ENCODE measurements at regions not wholly inside any gene's neighbourhood (a gene's known extent, or its start where the extent isn't known, plus 50 kb on each side); places are given as distances from the start of the nearest gene placed in this dataset.
"Not testable (repeated sequence)": the region's sequence is repeated elsewhere in the genome, so short reads cannot be mapped to it uniquely, and the experiment has no call there.

- no peak for DNase-seq
Measured at GRCh38 chr6:140548366-140548765, 1173.9 kb upstream of the CITED2 start.

DNA sequence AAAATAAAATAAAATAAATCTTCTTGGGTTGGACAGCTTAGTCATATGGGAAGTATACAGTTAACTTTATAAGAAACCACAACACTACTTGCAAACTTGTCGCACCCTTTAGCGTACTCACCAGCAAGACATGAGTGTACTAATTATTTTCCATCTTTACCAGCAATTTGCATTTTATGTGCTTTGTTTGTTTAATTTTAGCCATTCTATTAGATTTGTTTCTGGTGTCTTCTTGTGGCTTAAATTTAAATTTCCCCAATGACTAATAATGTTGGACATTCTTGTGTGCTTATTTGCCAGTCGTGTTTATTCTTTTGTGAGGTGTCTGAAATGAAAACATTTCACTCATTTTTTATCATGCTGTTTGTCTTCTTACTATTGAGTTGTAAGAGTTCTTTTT lies 1172.2 kb upstream of the CITED2 start:
- DNase-seq, result peak; percentile 27

DNA sequence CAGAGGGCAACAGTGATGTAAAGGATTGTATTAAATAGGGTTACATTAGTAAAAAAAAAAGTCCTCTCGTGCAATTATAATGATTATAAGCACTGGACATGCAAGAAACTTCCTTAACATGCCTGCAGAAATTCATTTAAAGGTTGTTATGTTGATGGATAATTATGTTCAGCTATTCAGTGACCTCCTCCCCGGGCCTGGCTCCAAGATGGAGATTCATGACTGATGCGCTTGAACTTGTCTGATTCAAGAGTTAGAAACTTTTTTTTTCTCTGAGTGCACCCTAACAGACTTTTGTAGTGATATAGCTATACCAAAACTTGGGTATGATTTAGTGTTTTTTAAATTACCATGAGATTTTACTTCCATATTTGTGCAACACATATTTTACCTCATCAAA lies 1170.0 kb upstream of the CITED2 start:
- DNase-seq, result no peak

- DNase-seq, result no peak
Measured at GRCh38 chr6:140542863-140543262, 1168.4 kb upstream of the CITED2 start.

DNA sequence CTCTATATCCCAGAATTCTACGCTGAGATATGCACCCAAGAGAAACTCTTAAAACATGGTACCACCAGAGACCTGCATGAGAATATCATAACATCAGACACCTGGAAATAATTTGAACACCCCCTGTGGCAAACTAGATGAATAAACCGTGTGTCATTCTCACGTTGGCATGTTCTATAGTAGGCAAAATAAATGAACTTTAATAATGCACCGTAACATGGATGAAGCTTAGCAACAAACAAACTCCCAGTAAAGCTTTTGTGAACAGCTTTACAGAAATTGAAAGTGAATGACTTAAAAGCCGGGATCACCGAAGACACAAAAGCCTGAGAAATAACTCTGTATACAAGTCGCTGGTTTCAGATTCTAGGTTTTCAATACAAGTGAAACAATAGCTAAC lies 1166.8 kb upstream of the CITED2 start:
- DNase-seq, result no peak

DNA sequence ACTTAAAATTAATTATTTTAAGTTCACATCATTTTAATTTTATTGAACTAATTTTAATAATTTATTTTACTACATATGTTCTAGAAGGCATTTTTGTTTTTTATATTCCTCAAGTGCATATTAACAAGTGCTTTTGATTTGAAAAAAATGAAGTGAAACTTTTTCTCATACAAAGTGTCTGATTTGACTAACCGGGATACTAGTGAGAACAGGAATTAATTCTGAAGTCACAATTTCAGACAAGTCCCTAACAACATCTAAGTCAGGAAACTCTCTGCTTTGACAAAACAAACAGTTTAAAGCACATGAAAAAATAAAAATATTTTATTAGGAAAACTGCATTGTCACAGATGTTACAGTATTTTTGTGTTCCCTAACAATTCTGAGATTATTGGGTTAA lies 1166.3 kb upstream of the CITED2 start:
- no peak for DNase-seq

DNA sequence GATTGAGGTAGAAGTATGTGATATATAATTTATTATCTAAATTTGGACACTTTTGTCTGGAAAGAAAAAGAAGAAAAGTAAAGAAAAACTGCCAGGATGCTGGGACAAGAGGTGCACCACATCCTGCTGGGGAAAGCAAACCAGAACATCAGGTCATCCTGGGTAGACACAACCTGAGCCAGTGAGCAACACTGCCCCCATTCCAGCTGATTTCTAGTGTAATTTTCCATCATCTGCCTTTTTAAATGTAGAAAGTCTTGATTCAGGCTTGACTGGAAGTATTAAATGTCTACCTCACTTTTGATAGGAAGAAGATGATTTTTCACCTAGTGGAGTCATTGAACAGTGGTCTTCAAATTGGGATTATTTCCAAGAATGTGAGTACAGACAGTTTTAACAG lies 1164.5 kb upstream of the CITED2 start:
- no peak for DNase-seq

- peak; percentile 98 for DNase-seq
Measured at GRCh38 chr6:140537834-140538705, 1163.6 kb upstream of the CITED2 start.

DNA sequence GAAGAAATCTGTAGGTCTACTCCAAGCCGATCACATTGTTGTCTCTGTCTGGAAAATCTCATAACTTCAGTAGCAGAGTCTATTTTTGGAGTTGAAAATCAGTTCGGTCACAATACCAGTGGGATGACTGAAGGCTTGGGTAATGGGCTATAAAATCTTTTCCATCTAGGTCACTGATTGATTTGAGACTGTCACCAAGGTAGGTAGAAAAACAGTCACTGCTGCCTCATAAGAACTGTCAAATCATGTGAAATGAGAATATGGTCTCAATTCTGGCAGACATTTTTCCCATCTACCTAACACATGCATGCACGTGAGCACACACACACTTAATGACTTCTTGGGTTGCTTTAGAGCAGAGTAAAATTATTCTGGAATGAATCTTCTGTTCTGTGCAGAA lies 1162.8 kb upstream of the CITED2 start:
- peak; percentile 88 for DNase-seq

- no peak for DNase-seq
Measured at GRCh38 chr6:140535511-140535910, 1161.1 kb upstream of the CITED2 start.

GRCh38 chr6:140533526-140533925 lies 1159.1 kb upstream of the CITED2 start:
- no peak for DNase-seq

DNA sequence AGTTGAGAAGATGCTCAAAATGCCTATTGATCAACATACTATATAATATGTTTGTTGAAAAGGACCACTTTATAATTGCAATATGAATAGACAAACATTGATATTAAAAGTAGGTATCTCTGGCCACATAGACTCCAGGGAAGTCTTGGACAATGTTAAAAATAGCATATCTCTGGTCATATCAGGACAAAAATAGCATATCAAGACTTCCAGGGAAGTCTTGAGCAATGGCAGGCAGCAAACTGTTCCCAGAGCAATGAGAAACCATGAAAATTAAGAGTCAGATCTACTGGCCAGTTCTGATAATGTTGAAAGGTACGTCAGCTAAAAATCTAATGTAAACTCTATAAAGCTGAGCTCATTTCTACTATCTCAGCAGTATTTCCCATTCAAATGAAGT lies 1130.3 kb upstream of the CITED2 start:
- DNase-seq, result no peak

DNA sequence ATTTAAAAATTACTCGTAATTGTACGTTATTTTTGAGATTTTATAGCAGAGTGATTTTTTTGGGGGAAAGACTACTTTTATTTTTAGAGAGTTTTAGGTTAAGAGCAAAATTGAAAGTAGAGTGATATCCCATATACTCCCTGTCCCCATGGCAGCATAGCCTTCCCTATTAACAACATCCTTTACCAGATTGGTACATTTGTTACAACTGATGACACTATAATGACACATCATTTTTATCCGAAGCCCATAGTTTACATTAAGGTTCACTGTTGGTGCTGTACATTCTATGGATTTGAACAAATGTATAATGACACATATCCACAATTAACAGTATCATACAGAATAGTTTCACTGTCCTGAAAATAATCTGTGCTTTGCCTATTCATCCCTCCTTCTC lies 1126.4 kb upstream of the CITED2 start:
- DNase-seq, result no peak

- no peak for DNase-seq
Measured at GRCh38 chr6:140499607-140500006, 1125.2 kb upstream of the CITED2 start.

- no peak for DNase-seq
Measured at GRCh38 chr6:140494321-140495108, 1120.1 kb upstream of the CITED2 start.

DNA sequence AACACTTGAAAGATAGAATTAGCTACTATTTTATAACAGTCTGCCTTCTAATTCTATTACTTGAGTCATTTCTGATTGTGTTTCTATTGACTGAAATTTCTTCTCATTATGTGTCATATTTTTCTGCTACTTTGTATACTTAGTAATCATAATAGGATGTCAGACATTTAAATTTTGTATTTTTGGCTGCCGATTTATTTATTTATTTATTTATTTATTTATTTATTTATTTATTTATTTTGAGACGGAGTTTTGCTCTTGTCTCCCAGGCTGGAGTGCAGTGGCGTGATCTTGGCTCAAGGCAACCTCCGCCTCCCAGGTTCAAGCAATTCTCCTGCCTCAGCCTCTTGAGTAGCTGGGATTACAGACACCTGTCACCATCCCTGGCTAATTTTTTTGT lies 1119.0 kb upstream of the CITED2 start:
- not testable (repeated sequence) for DNase-seq

DNA sequence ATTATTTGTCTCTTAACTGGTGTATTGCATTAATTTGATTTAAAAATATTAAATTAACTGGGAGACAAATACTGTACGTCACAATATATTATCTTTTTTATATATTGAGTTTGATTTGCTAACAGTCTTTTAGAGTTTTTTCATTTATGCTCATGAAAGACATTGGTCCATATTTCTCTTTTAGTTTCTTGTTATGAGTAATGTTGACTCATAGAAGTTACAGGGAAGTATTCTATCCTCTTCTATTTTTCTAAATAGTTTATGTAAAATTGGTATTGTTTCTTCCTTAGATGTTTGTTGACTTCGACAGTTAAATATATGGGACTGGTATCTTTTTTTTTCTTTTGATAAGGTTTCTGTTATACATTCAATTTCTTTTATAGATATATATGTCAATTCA lies 1115.6 kb upstream of the CITED2 start:
- no peak for DNase-seq

DNA sequence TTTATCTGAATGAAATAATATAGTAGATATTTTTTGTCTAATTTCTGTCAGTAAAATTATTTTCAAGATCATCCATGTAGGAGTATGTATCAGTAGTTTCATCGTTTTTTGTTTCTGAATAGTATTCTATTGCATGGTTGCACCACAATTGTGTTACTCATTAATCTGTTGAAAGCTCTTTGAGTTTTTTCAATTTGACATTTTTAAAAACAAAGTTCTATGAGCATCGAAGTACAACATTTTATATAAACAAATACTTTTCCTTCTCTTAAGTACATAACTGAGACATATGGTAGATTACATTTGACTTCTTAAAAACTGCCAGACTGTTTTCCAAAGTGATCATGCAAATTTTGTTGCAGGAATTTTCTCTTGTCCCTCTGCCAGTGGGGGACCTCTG lies 1113.1 kb upstream of the CITED2 start:
- DNase-seq, result no peak

GRCh38 chr6:140486450-140487361 lies 1112.3 kb upstream of the CITED2 start:
- DNase-seq, result peak; percentile 62

GRCh38 chr6:140485740-140486449 lies 1111.4 kb upstream of the CITED2 start:
- peak; percentile 76 for DNase-seq

DNA sequence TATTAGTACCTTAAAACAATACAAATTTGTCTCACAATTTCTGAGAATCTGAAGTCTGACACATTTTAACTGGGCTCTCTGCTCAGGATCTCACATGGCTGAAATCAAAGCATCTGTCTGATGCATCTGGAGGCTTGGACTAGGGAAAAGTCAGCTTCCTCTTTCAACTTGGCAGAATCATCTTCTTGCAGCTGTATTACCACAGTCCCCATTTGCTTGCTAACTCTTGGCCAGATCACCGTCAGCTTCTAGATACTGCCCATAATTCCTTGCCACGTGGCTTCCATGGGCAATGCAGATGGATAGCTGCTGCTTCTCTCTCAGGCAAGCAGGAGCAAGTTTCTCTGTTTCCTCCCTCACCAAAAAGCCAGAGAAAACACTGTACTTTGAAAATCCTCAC lies 1106.4 kb upstream of the CITED2 start:
- DNase-seq, result no peak

GRCh38 chr6:140478631-140479030 lies 1104.2 kb upstream of the CITED2 start:
- DNase-seq, result no peak
